Caco-2 (cell line): ENCODE measurements at regions not wholly inside any gene's neighbourhood (a gene's known extent, or its start where the extent isn't known, plus 50 kb on each side); places are given as distances from the start of the nearest gene placed in this dataset.

ENCODE experiments used
- BruUV-seq: library from RNA; stranded (reverse); fragments of 400-500 nt; replicated peaks from 2 replicates; lab custom pipeline; 2021; lab: Mats Ljungman, UMichigan
- CTCF ChIA-PET: fragments of 300-600 bp; sonication (Branson Sonifier 250); formaldehyde crosslinking; loops from one replicate; lab custom pipeline; 2022; ENCODE audit warnings: antibody characterized with exemption; lab: Charles Lee
- POLR2A ChIA-PET: fragments of 300-600 bp; sonication (Branson Sonifier 250); formaldehyde crosslinking; loops from one replicate; lab custom pipeline; 2022; ENCODE audit warnings: antibody characterized with exemption; lab: Charles Lee
- DNase-seq, 2 experiments: peaks; one replicate each; pipeline versions ENCODE4 v3.0.0 to v3.0.0-alpha.2; 2020 to 2022
- H3K27me3 ChIP-seq: replicated peaks from 2 replicates; pipeline ENCODE4 v1.6.0; 2011; ENCODE audit warnings: low read length; ENCODE audit not compliant: control insufficient read depth, insufficient read depth
- H3K36me3 ChIP-seq: 2 replicates; pipeline ENCODE4 v1.5.1; 2011; ENCODE audit warnings: low read length; ENCODE audit not compliant: control insufficient read depth, insufficient read depth
- H3K4me1 ChIP-seq: fragments of 250-450 bp; sonication (Bioruptor Pico); 2 replicates; pipeline ENCODE4 v1.5.1; 2020; ENCODE audit warnings: mild to moderate bottlenecking
- H3K4me3 ChIP-seq: 2 replicates; pipeline ENCODE4 v1.5.1; 2011; ENCODE audit warnings: low read depth, mild to moderate bottlenecking, control low read depth, low read length
- H3K9me3 ChIP-seq: fragments of 250-450 bp; sonication (Bioruptor Pico); 2 replicates; pipeline ENCODE4 v1.5.1; 2020; ENCODE audit warnings: mild to moderate bottlenecking, moderate library complexity
- H3K27ac Mint-ChIP-seq: one replicate; pipeline ENCODE4 v1.8.0; 2022; ENCODE audit warnings: mixed read lengths; ENCODE audit not compliant: unreplicated experiment
- H3K27me3 Mint-ChIP-seq: one replicate; pipeline ENCODE4 v1.8.0; 2022; ENCODE audit warnings: mixed read lengths; ENCODE audit not compliant: insufficient read depth, unreplicated experiment
- H3K36me3 Mint-ChIP-seq: one replicate; pipeline ENCODE4 v1.8.0; 2022; ENCODE audit warnings: mild to moderate bottlenecking, mixed read lengths; ENCODE audit not compliant: insufficient read depth, unreplicated experiment
- H3K4me1 Mint-ChIP-seq: one replicate; pipeline ENCODE4 v1.8.0; 2022; ENCODE audit warnings: low read depth, mixed read lengths; ENCODE audit not compliant: unreplicated experiment
- H3K4me3 Mint-ChIP-seq: one replicate; pipeline ENCODE4 v1.8.0; 2022; ENCODE audit warnings: mild to moderate bottlenecking, moderate library complexity, mixed read lengths; ENCODE audit not compliant: unreplicated experiment
- H3K9me3 Mint-ChIP-seq: one replicate; pipeline ENCODE4 v1.8.0; 2022; ENCODE audit warnings: mixed read lengths; ENCODE audit not compliant: unreplicated experiment
- CTCF ChIP-seq, 2 experiments: fragments of 200-600 bp in 1 of 2; IDR thresholded peaks; 1 replicate in 1 of 2; 2 replicates in 1 of 2; pipeline versions ENCODE4 v1.5.1 to v1.8.0; 2011 to 2022; ENCODE audit warnings: antibody characterized with exemption in 1 of 2, control low read depth in 1 of 2, inconsistent platforms in 1 of 2, low read depth in 1 of 2, low read length in 1 of 2, mild to moderate bottlenecking in 1 of 2, moderate library complexity in 1 of 2; ENCODE audit not compliant: insufficient read depth in 1 of 2, severe bottlenecking in 1 of 2, unreplicated experiment in 1 of 2
- intact Hi-C: fragments of 100-400 bp; cut with micrococcal nuclease; formaldehyde crosslinking; loops from one replicate; pipeline ENCODE4 v1.10.0; 2022; ENCODE audit not compliant: unreplicated experiment

- Mint-ChIP-seq H3K27me3 (no peaks in the 10 kb centered on the region), H3K27ac (no peak overlapping the region), H3K9me3 (no peaks in the 10 kb centered on the region), H3K4me3 (no peak overlapping the region), H3K4me1 (peaks cover 9% of the 10 kb centered on the region), H3K36me3 (no peaks in the 10 kb centered on the region)
- CTCF ChIA-PET: no interaction called here
- no TSS peak for BruUV-seq
- intact Hi-C loops: no loop called here
- Histone ChIP-seq H3K36me3 (no peaks in the 10 kb centered on the region), H3K4me1 (no peaks in the 10 kb centered on the region), H3K4me3 (no peak overlapping the region), H3K9me3 (no peaks in the 10 kb centered on the region), H3K27me3 (no peaks in the 10 kb centered on the region)
- TF ChIP-seq CTCF (IDR thresholded peaks at IDR 0.05; ENCODE audit: insufficient read depth in 1 of 2, low read depth in 1 of 2, low read length in 1 of 2, severe bottlenecking in 1 of 2, unreplicated experiment in 1 of 2): no peak
- POLR2A ChIA-PET: no interaction called here
- no peak for DNase-seq
Observed at GRCh38 chr1:60924165-60924564, 158.2 kb upstream of the NFIA start.

- no peaks in the 10 kb centered on the region for H3K9me3 ChIP-seq
- DNase-seq: no peak
- no peak overlapping the region for H3K27ac Mint-ChIP-seq
- intact Hi-C loops: no loop called here
- H3K4me1 ChIP-seq: no peaks in the 10 kb centered on the region
- H3K36me3 Mint-ChIP-seq: no peaks in the 10 kb centered on the region
- no TSS peak for BruUV-seq
- no peaks in the 10 kb centered on the region for H3K36me3 ChIP-seq
- no peaks in the 10 kb centered on the region for H3K27me3 ChIP-seq
- peaks cover 9% of the 10 kb centered on the region for H3K4me1 Mint-ChIP-seq
- no peak overlapping the region for H3K4me3 Mint-ChIP-seq
- CTCF ChIA-PET: no interaction called here
- H3K9me3 Mint-ChIP-seq: no peaks in the 10 kb centered on the region
- no peaks in the 10 kb centered on the region for H3K27me3 Mint-ChIP-seq
- POLR2A ChIA-PET: no interaction called here
- H3K4me3 ChIP-seq: no peak overlapping the region
- TF ChIP-seq CTCF (IDR thresholded peaks at IDR 0.05; ENCODE audit: insufficient read depth in 1 of 2, low read depth in 1 of 2, low read length in 1 of 2, severe bottlenecking in 1 of 2, unreplicated experiment in 1 of 2): no peak
Observed at GRCh38 chr1:60923389-60924087, 158.8 kb upstream of the NFIA start.

- no peak overlapping the region for H3K4me3 Mint-ChIP-seq
- no peaks in the 10 kb centered on the region for H3K4me1 ChIP-seq
- H3K36me3 Mint-ChIP-seq: no peaks in the 10 kb centered on the region
- ChIA-PET POLR2A (no interaction called here), CTCF (no interaction called here)
- H3K9me3 Mint-ChIP-seq: no peaks in the 10 kb centered on the region
- no peaks in the 10 kb centered on the region for H3K9me3 ChIP-seq
- no peak overlapping the region for H3K27ac Mint-ChIP-seq
- H3K27me3 ChIP-seq: no peaks in the 10 kb centered on the region
- no peaks in the 10 kb centered on the region for H3K27me3 Mint-ChIP-seq
- no peaks in the 10 kb centered on the region for H3K36me3 ChIP-seq
- intact Hi-C loops: no loop called here
- DNase-seq: no peak
- peaks cover 9% of the 10 kb centered on the region for H3K4me1 Mint-ChIP-seq
- TF ChIP-seq CTCF (IDR thresholded peaks at IDR 0.05; ENCODE audit: insufficient read depth in 1 of 2, low read depth in 1 of 2, low read length in 1 of 2, severe bottlenecking in 1 of 2, unreplicated experiment in 1 of 2): no peak
- BruUV-seq: no TSS peak
- no peak overlapping the region for H3K4me3 ChIP-seq
Observed at GRCh38 chr1:60922304-60922703, 160.1 kb upstream of the NFIA start.
